Endothelial cell of umbilical vein (primary cell): ENCODE measurements at regions not wholly inside any gene's neighbourhood (a gene's known extent, or its start where the extent isn't known, plus 50 kb on each side); places are given as distances from the start of the nearest gene placed in this dataset. TPM values are rescaled to one million over a fixed set of nuclear protein-coding genes. Genes with fewer than 3 reads are reported as not detected.

ENCODE experiments used
- microRNA counts: library from miRNA; unstranded; fragments of <30 nt; microRNA quantifications from one replicate; lab custom pipeline; 2016
- microRNA-seq: library from miRNA; unstranded; fragments of <30 nt; microRNA quantifications from one replicate; pipeline ENCODE4 v1.2.0, GENCODE V29; 2021; ENCODE audit warnings: borderline number of aligned reads, borderline replicate concordance
- small RNA-seq: library from RNA; depleted of rRNA; stranded (forward); fragments of <200 nt; gene quantifications from one replicate; pipeline ENCODE3, GENCODE V24; 2012; ENCODE audit warnings: low replicate concordance, low read depth; ENCODE audit not compliant: insufficient read depth, insufficient read length

MicroRNA genes in the stretch of these regions (microRNA counts, 767-probe panel; counts per million panel counts)
- microRNA hsa-miR-1202 (lab: Ali Mortazavi, UCI): 723 counts per million, percentile 96 among the panel's probes with 10 or more counts

Small RNA genes lying in the stretch of these regions (microRNA-seq; reads per million reads assigned to microRNA genes)
- gene MIR1202: not detected

Small RNA genes lying in the stretch of these regions (small RNA-seq; reads per million reads assigned to genes)
- gene MIR1202 (not detected), gene RNU7-152P (not detected), gene SNORD28B (1.5 reads per million)
